ENCODE measurements at regions not wholly inside any gene's neighbourhood (a gene's known extent, or its start where the extent isn't known, plus 50 kb on each side); places are given as distances from the start of the nearest gene placed in this dataset.

DNA sequence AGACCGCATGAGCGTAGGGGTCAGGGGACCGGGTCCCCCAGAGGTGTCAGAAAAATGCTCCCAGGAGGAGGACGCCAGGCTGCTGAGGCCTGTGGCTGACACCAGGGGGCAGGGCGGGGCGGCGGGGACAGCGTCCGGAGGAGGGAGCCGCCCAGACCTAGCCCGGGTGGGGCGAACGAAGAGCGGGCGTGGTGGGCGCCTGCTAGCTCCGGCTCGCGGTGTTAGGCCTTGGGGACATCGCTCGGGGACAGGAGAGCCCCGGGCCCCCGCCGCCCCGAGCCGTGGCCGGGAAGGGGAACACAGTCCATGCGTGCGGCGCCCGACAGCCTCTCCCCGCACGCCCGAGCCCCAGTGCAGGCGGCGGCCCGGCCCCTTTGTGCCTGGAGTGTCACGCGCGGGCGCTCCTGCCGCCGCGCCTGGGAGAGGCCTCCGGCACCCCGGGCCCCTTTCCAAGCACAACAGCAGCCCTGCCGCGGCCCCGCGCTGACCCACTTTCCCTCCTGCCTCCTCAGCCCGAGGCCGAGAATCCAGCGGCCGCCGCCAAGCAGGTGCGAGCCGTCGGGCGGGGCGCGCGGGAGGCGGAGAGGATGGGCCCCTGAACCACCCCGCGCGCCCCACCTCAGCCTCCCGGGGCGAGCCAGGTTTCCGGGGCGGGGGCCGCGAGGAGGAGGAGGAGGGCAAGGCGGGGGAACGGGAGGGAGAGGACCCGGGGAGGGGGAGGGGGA lies 111.0 kb upstream of the KLF13 start (continued):
- TF ChIP-seq ZNF677 (tag by site-specific recombination; IDR thresholded peaks at IDR 0.05): no peak
- TF ChIP-seq ZNF837 (tag by site-specific recombination; IDR thresholded peaks at IDR 0.05): peak; percentile 72; the same call in 1 of the 2 replicates
- TF ChIP-seq BCL11A (tag by site-specific recombination; IDR thresholded peaks at IDR 0.05; ENCODE audit: low read depth): no peak
- TF ChIP-seq ZNF366 (tag by site-specific recombination; conservative IDR thresholded peaks at IDR 0.05): no peak
- no peak for TF ChIP-seq ZNF169 (tag by site-specific recombination; IDR thresholded peaks at IDR 0.05)
- peak; percentile 97 for TF ChIP-seq KLF8 (tag by site-specific recombination; IDR thresholded peaks at IDR 0.05)
- TF ChIP-seq ZNF76 (tag by site-specific recombination; IDR thresholded peaks at IDR 0.05; ENCODE audit: borderline replicate concordance, low read depth): no peak
- no peak for TF ChIP-seq ZNF791 (tag by site-specific recombination; IDR thresholded peaks at IDR 0.05)
- TF ChIP-seq ZNF335 (tag by site-specific recombination; conservative IDR thresholded peaks at IDR 0.05): peak; percentile 81
- TF ChIP-seq KLF1 (tag by site-specific recombination; IDR thresholded peaks at IDR 0.05): peak; percentile 99
- no peak for TF ChIP-seq ZNF747 (tag by site-specific recombination; IDR thresholded peaks at IDR 0.05)
- TF ChIP-seq KLF9 (tag by site-specific recombination; IDR thresholded peaks at IDR 0.05; ENCODE audit: low read depth): peak; percentile 69
- TF ChIP-seq ZNF600 (tag by site-specific recombination; IDR thresholded peaks at IDR 0.05): peak; percentile 33; the same call in 1 of the 2 replicates
- TF ChIP-seq ZBTB20 (tag by site-specific recombination; IDR thresholded peaks at IDR 0.05): peak; percentile 91
- no peak for TF ChIP-seq ZNF548 (tag by site-specific recombination; IDR thresholded peaks at IDR 0.05)
- TF ChIP-seq, protein P1, sequence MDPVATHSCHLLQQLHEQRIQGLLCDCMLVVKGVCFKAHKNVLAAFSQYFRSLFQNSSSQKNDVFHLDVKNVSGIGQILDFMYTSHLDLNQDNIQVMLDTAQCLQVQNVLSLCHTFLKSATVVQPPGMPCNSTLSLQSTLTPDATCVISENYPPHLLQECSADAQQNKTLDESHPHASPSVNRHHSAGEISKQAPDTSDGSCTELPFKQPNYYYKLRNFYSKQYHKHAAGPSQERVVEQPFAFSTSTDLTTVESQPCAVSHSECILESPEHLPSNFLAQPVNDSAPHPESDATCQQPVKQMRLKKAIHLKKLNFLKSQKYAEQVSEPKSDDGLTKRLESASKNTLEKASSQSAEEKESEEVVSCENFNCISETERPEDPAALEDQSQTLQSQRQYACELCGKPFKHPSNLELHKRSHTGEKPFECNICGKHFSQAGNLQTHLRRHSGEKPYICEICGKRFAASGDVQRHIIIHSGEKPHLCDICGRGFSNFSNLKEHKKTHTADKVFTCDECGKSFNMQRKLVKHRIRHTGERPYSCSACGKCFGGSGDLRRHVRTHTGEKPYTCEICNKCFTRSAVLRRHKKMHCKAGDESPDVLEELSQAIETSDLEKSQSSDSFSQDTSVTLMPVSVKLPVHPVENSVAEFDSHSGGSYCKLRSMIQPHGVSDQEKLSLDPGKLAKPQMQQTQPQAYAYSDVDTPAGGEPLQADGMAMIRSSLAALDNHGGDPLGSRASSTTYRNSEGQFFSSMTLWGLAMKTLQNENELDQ (tag by site-specific recombination; IDR thresholded peaks at IDR 0.05; ENCODE audit: low read depth): no peak
- TF ChIP-seq ZNF585B (tag by site-specific recombination; IDR thresholded peaks at IDR 0.05): no peak
- TF ChIP-seq KLF16 (tag by site-specific recombination; IDR thresholded peaks at IDR 0.05): peak; percentile 54; the same call in 1 of the 2 replicates
- peak; percentile 60; the same call in 1 of the 2 replicates for TF ChIP-seq ZNF2 (tag by site-specific recombination; IDR thresholded peaks at IDR 0.05)
- TF ChIP-seq, protein P2, sequence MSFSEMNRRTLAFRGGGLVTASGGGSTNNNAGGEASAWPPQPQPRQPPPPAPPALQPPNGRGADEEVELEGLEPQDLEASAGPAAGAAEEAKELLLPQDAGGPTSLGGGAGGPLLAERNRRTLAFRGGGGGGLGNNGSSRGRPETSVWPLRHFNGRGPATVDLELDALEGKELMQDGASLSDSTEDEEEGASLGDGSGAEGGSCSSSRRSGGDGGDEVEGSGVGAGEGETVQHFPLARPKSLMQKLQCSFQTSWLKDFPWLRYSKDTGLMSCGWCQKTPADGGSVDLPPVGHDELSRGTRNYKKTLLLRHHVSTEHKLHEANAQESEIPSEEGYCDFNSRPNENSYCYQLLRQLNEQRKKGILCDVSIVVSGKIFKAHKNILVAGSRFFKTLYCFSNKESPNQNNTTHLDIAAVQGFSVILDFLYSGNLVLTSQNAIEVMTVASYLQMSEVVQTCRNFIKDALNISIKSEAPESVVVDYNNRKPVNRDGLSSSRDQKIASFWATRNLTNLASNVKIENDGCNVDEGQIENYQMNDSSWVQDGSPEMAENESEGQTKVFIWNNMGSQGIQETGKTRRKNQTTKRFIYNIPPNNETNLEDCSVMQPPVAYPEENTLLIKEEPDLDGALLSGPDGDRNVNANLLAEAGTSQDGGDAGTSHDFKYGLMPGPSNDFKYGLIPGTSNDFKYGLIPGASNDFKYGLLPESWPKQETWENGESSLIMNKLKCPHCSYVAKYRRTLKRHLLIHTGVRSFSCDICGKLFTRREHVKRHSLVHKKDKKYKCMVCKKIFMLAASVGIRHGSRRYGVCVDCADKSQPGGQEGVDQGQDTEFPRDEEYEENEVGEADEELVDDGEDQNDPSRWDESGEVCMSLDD (tag by site-specific recombination; IDR thresholded peaks at IDR 0.05): peak; percentile 56; the same call in 1 of the 2 replicates
- TF ChIP-seq, protein P3, sequence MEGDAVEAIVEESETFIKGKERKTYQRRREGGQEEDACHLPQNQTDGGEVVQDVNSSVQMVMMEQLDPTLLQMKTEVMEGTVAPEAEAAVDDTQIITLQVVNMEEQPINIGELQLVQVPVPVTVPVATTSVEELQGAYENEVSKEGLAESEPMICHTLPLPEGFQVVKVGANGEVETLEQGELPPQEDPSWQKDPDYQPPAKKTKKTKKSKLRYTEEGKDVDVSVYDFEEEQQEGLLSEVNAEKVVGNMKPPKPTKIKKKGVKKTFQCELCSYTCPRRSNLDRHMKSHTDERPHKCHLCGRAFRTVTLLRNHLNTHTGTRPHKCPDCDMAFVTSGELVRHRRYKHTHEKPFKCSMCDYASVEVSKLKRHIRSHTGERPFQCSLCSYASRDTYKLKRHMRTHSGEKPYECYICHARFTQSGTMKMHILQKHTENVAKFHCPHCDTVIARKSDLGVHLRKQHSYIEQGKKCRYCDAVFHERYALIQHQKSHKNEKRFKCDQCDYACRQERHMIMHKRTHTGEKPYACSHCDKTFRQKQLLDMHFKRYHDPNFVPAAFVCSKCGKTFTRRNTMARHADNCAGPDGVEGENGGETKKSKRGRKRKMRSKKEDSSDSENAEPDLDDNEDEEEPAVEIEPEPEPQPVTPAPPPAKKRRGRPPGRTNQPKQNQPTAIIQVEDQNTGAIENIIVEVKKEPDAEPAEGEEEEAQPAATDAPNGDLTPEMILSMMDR (tag by site-specific recombination; IDR thresholded peaks at IDR 0.05): peak; percentile 84
- 0 out of 2 replicates have a peak, but pooled peaks have one; percentile 14 for TF ChIP-seq ZNF404 (tag by site-specific recombination; IDR thresholded peaks at IDR 0.05)
- TF ChIP-seq ZNF654 (tag by site-specific recombination; IDR thresholded peaks at IDR 0.05; ENCODE audit: low read depth): peak; percentile 32
- TF ChIP-seq ZNF610 (tag by site-specific recombination; IDR thresholded peaks at IDR 0.05; ENCODE audit: borderline replicate concordance): peak; percentile 51; the same call in 1 of the 2 replicates
- 0 out of 2 replicates have a peak, but pooled peaks have one; percentile 25 for TF ChIP-seq KLF10 (tag by site-specific recombination; IDR thresholded peaks at IDR 0.05)
- no peak for TF ChIP-seq ZNF184 (tag by site-specific recombination; IDR thresholded peaks at IDR 0.05)
- TF ChIP-seq, protein P4, sequence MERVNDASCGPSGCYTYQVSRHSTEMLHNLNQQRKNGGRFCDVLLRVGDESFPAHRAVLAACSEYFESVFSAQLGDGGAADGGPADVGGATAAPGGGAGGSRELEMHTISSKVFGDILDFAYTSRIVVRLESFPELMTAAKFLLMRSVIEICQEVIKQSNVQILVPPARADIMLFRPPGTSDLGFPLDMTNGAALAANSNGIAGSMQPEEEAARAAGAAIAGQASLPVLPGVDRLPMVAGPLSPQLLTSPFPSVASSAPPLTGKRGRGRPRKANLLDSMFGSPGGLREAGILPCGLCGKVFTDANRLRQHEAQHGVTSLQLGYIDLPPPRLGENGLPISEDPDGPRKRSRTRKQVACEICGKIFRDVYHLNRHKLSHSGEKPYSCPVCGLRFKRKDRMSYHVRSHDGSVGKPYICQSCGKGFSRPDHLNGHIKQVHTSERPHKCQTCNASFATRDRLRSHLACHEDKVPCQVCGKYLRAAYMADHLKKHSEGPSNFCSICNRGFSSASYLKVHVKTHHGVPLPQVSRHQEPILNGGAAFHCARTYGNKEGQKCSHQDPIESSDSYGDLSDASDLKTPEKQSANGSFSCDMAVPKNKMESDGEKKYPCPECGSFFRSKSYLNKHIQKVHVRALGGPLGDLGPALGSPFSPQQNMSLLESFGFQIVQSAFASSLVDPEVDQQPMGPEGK (tag by site-specific recombination; IDR thresholded peaks at IDR 0.05): peak; percentile 74
- TF ChIP-seq, protein P5, sequence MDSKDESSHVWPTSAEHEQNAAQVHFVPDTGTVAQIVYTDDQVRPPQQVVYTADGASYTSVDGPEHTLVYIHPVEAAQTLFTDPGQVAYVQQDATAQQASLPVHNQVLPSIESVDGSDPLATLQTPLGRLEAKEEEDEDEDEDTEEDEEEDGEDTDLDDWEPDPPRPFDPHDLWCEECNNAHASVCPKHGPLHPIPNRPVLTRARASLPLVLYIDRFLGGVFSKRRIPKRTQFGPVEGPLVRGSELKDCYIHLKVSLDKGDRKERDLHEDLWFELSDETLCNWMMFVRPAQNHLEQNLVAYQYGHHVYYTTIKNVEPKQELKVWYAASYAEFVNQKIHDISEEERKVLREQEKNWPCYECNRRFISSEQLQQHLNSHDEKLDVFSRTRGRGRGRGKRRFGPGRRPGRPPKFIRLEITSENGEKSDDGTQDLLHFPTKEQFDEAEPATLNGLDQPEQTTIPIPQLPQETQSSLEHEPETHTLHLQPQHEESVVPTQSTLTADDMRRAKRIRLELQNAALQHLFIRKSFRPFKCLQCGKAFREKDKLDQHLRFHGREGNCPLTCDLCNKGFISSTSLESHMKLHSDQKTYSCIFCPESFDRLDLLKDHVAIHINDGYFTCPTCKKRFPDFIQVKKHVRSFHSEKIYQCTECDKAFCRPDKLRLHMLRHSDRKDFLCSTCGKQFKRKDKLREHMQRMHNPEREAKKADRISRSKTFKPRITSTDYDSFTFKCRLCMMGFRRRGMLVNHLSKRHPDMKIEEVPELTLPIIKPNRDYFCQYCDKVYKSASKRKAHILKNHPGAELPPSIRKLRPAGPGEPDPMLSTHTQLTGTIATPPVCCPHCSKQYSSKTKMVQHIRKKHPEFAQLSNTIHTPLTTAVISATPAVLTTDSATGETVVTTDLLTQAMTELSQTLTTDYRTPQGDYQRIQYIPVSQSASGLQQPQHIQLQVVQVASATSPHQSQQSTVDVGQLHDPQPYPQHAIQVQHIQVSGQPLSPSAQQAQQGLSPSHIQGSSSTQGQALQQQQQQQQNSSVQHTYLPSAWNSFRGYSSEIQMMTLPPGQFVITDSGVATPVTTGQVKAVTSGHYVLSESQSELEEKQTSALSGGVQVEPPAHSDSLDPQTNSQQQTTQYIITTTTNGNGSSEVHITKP (tag by site-specific recombination; IDR thresholded peaks at IDR 0.05): peak; percentile 67
